Smooth muscle cell (in vitro differentiated cells): ENCODE measurements at regions not wholly inside any gene's neighbourhood (a gene's known extent, or its start where the extent isn't known, plus 50 kb on each side); places are given as distances from the start of the nearest gene placed in this dataset.

Source experiments
- DNase-seq: peaks from one replicate; lab custom pipeline; 2025; ENCODE audit not compliant: unreplicated experiment; lab: John Stamatoyannopoulos, UW
- H2AFZ ChIP-seq: fragments of 200-600 bp; sonication (generic); 2 replicates; pipeline ENCODE4 v1.6.0; 2016; ENCODE audit warnings: antibody characterized with exemption, low read depth, mild to moderate bottlenecking
- H3F3A ChIP-seq: fragments of 200-600 bp; sonication (generic); 2 replicates; pipeline ENCODE4 v1.6.0; 2017; ENCODE audit warnings: antibody characterized with exemption, low read depth
- H3K27ac ChIP-seq: fragments of 200-600 bp; sonication (generic); 2 replicates; pipeline ENCODE4 v1.5.1; 2016; ENCODE audit warnings: low read depth, mild to moderate bottlenecking
- H3K27me3 ChIP-seq: fragments of 200-600 bp; sonication (generic); 2 replicates; pipeline ENCODE4 v1.6.1; 2016; ENCODE audit warnings: low read depth, mild to moderate bottlenecking
- H3K36me3 ChIP-seq: fragments of 200-600 bp; sonication (generic); 2 replicates; pipeline ENCODE4 v1.5.1; 2016; ENCODE audit warnings: low read depth
- H3K4me1 ChIP-seq: fragments of 200-600 bp; sonication (generic); 2 replicates; pipeline ENCODE4 v1.5.1; 2016; ENCODE audit warnings: low read depth
- H3K4me2 ChIP-seq: fragments of 200-600 bp; sonication (generic); 2 replicates; pipeline ENCODE4 v1.6.0; 2016; ENCODE audit warnings: mild to moderate bottlenecking
- H3K4me3 ChIP-seq: fragments of 200-600 bp; sonication (generic); 2 replicates; pipeline ENCODE4 v1.5.1; 2016; ENCODE audit warnings: mild to moderate bottlenecking
- H3K79me2 ChIP-seq: fragments of 200-600 bp; sonication (generic); 2 replicates; pipeline ENCODE4 v1.6.0; 2016; ENCODE audit warnings: low read depth, mild to moderate bottlenecking
- H3K9ac ChIP-seq: fragments of 200-600 bp; sonication (generic); 2 replicates; pipeline ENCODE4 v1.6.0; 2016; ENCODE audit warnings: low read depth
- H3K9me3 ChIP-seq: fragments of 200-600 bp; sonication (generic); replicated peaks from 2 replicates; pipeline ENCODE4 v1.5.1; 2016; ENCODE audit warnings: low read depth
- H4K20me1 ChIP-seq: fragments of 200-600 bp; sonication (generic); 2 replicates; pipeline ENCODE4 v1.6.0; 2016; ENCODE audit warnings: low read depth
- CTCF ChIP-seq: fragments of 200-600 bp; sonication (generic); IDR thresholded peaks from 2 replicates; pipeline ENCODE4 v1.5.1; 2017; ENCODE audit warnings: borderline replicate concordance, mild to moderate bottlenecking, antibody characterized with exemption; ENCODE audit not compliant: insufficient read depth, poor library complexity, severe bottlenecking
- WGBS: methylation state at CpG from one replicate; pipeline ENCODE4 v1.1.7; 2016; ENCODE audit warnings: low lambda C conversion rate; 5-methylcytosine and 5-hydroxymethylcytosine counted together

DNA sequence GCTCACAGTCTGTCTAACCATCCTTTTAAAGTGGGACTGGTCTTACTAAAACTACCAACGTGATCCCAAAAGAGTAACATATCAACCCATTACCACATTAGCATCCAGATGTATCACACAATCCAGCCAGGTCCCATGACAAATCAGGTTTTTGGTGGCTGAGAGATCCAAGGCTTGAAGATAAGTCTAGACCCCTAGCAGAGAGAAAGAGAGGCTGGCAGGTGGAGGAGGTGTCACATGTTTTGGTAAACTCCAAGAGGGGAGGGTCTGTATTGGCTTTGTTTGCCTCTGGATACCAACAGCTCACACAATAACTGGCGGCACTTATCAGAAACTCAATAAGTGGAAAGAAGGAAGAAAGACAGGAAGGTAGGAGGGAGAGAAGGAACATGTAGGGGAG lies 357.6 kb downstream of the SS18 start:
- no peak for TF ChIP-seq CTCF
- no peaks in the 10 kb centered on the region for H3F3A ChIP-seq
- no peaks in the 10 kb centered on the region for H4K20me1 ChIP-seq
- no peaks in the 10 kb centered on the region for H3K79me2 ChIP-seq
- no peak overlapping the region for H3K9ac ChIP-seq
- no peaks in the 10 kb centered on the region for H3K9me3 ChIP-seq
- H2AFZ ChIP-seq, result no peak overlapping the region
- H3K27ac ChIP-seq, result no peak overlapping the region
- no peak for DNase-seq
- no peaks in the 10 kb centered on the region for H3K36me3 ChIP-seq
- no peaks in the 10 kb centered on the region for H3K27me3 ChIP-seq
- H3K4me2 ChIP-seq, result no peak overlapping the region
- no peak overlapping the region for H3K4me3 ChIP-seq
- 76% methylated on average over 2 of the region's 2 CpGs for WGBS
- H3K4me1 ChIP-seq, result peaks cover 38% of the 10 kb centered on the region

DNA sequence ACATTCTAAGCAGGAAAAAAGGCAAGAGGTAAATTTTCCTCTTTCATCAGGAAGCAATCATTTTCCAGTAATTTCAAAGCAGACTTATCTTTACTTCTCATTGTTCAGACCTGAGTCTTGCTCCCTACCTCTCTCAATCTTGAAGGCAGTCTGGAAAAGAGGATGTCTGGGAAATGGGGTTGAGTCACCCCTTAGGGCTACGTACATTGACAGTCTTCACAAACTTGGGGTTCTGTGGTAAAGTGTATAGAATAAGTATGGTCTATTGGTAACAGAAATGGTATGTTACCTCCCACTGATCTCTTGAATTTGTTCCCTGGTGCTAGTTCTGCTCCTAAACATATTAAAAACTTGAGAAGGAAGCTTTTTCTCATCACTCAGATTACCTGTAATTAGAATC lies 361.3 kb downstream of the SS18 start:
- Histone ChIP-seq H4K20me1 (no peaks in the 10 kb centered on the region), H2AFZ (no peak overlapping the region), H3K9ac (no peak overlapping the region), H3K4me2 (no peak overlapping the region), H3K36me3 (no peaks in the 10 kb centered on the region), H3K27me3 (no peaks in the 10 kb centered on the region), H3K9me3 (no peaks in the 10 kb centered on the region), H3K4me3 (no peak overlapping the region), H3K79me2 (no peaks in the 10 kb centered on the region), H3F3A (no peaks in the 10 kb centered on the region), H3K4me1 (peaks cover 2% of the 10 kb centered on the region), H3K27ac (no peak overlapping the region)
- DNase-seq, result no peak
- 83% methylated on average over 1 of the region's 1 CpG for WGBS
- no peak for TF ChIP-seq CTCF

DNA sequence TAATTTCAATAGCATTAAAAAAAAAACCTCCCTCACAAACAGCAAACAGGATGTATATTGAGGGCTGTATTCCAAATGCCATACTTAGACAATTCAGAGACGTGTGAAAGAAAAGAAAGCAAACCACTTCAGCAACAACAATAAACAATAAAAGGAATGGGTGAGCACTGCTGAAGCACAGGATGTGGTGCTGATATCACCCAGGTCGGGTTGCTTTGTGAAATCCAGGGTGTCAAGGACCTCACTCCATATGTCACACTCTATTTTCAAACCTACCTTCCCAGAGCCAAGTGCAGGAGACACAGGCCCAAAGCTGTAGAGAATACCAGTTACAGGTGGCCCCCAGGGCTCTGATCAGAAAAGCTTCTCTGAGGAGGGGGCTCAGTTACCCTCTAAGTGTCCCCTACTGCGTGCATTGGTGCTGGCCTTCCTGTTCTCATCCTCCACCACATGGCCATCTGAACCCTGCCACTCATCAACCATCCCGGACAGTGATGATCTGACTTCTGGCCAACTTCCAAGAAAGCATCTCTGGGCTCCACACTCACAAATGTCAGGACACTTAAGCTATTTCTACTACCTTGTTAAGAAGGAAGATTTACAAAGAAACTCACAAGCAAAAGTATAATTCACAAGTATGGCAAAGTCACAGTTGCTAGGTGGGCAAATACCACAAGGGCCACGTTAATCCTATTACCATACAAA lies 363.0 kb downstream of the SS18 start:
- H3K4me2 ChIP-seq, result no peak overlapping the region
- no peak overlapping the region for H3K27ac ChIP-seq
- no peaks in the 10 kb centered on the region for H3K27me3 ChIP-seq
- 79% methylated on average over 5 of the region's 5 CpGs for WGBS
- H3K79me2 ChIP-seq, result no peaks in the 10 kb centered on the region
- H3K9ac ChIP-seq, result no peak overlapping the region
- no peak for TF ChIP-seq CTCF
- no peaks in the 10 kb centered on the region for H4K20me1 ChIP-seq
- H3F3A ChIP-seq, result no peaks in the 10 kb centered on the region
- H3K36me3 ChIP-seq, result no peaks in the 10 kb centered on the region
- no peaks in the 10 kb centered on the region for H3K9me3 ChIP-seq
- no peak overlapping the region for H2AFZ ChIP-seq
- no peak for DNase-seq
- H3K4me1 ChIP-seq, result no peaks in the 10 kb centered on the region
- H3K4me3 ChIP-seq, result no peak overlapping the region

- Histone ChIP-seq H3K9ac (no peak overlapping the region), H3K9me3 (no peaks in the 10 kb centered on the region), H3K4me3 (no peak overlapping the region), H3K36me3 (no peaks in the 10 kb centered on the region), H2AFZ (no peak overlapping the region), H3F3A (no peaks in the 10 kb centered on the region), H3K79me2 (no peaks in the 10 kb centered on the region), H3K4me2 (no peak overlapping the region), H4K20me1 (no peaks in the 10 kb centered on the region), H3K4me1 (no peaks in the 10 kb centered on the region), H3K27me3 (no peaks in the 10 kb centered on the region), H3K27ac (no peak overlapping the region)
- TF ChIP-seq CTCF, result no peak
- WGBS, result 86% methylated on average over 11 of the region's 11 CpGs
- DNase-seq, result no peak
Measured at GRCh38 chr18:25726298-25726697, 364.1 kb downstream of the SS18 start.
